GM13977 (cell line): ENCODE measurements at regions not wholly inside any gene's neighbourhood (a gene's known extent, or its start where the extent isn't known, plus 50 kb on each side); places are given as distances from the start of the nearest gene placed in this dataset.

Experiments
- DNase-seq: peaks from one replicate; pipeline ENCODE4 v3.0.0; 2012; ENCODE audit warnings: low spot score
- CTCF ChIP-seq: IDR thresholded peaks from 2 replicates; pipeline ENCODE4 v1.5.1; 2012; ENCODE audit warnings: mild to moderate bottlenecking, control low read depth; ENCODE audit not compliant: insufficient read depth; ENCODE audit errors: extremely low read depth, missing control alignments
- in situ Hi-C: fragments of 300-500 bp; cut with MboI; formaldehyde crosslinking; loops from one replicate; pipeline ENCODE4 v1.12.0; 2022; ENCODE audit warnings: low sequenced_read_pairs, low pct_unique_long_range_greater_than_20kb, mixed read lengths, inconsistent platforms; ENCODE audit not compliant: unreplicated experiment

- in situ Hi-C loops: no loop called here
- no peak for DNase-seq
- TF ChIP-seq CTCF: no peak
Measured at GRCh38 chr2:120439067-120439368, 93.1 kb downstream of the INHBB start.

- in situ Hi-C loops: no loop called here
- no peak for DNase-seq
- TF ChIP-seq CTCF: no peak
Measured at GRCh38 chr2:120439637-120440384, 93.9 kb downstream of the INHBB start.

GRCh38 chr2:120440521-120441350 is 94.8 kb downstream of the INHBB start:
- no peak for TF ChIP-seq CTCF
- in situ Hi-C loops: no loop called here
- no peak for DNase-seq

GRCh38 chr2:120441351-120441700 is 95.4 kb downstream of the INHBB start:
- in situ Hi-C loops: no loop called here

GRCh38 chr2:120441744-120442471 is 96.0 kb downstream of the INHBB start:
- in situ Hi-C loops: no loop called here
- no peak for DNase-seq
- TF ChIP-seq CTCF: no peak

More at GRCh38 chr2:120441351-120441700, 95.4 kb downstream of the INHBB start:
- no peak for DNase-seq
- no peak for TF ChIP-seq CTCF

- no peak for DNase-seq
- TF ChIP-seq CTCF: no peak
- in situ Hi-C loops: no loop called here
Measured at GRCh38 chr2:120442541-120442922, 96.6 kb downstream of the INHBB start.
